Astrocyte of the hippocampus (primary cell): ENCODE measurements at regions not wholly inside any gene's neighbourhood (a gene's known extent, or its start where the extent isn't known, plus 50 kb on each side); places are given as distances from the start of the nearest gene placed in this dataset.

Experiments used
- DNase-seq: peaks from one replicate; pipeline ENCODE4 v3.0.0; 2011; ENCODE audit warnings: low read depth, low spot score

GRCh38 chr4:145346081-145346480 is 135.6 kb upstream of the SMAD1 start:
- DNase-seq = no peak

GRCh38 chr4:145345401-145345800 is 136.3 kb upstream of the SMAD1 start:
- peak; percentile 75 for DNase-seq

GRCh38 chr4:145341381-145341780 is 140.3 kb upstream of the SMAD1 start:
- no peak for DNase-seq

- DNase-seq = no peak
Measured at GRCh38 chr4:145340071-145340675, 141.5 kb upstream of the SMAD1 start.

GRCh38 chr4:145339075-145339725 is 142.5 kb upstream of the SMAD1 start:
- DNase-seq = no peak

GRCh38 chr4:145338568-145338967 is 143.1 kb upstream of the SMAD1 start:
- no peak for DNase-seq

GRCh38 chr4:145337391-145337790 is 144.3 kb upstream of the SMAD1 start:
- peak; percentile 29 for DNase-seq

GRCh38 chr4:145333786-145334185 is 147.9 kb upstream of the SMAD1 start:
- DNase-seq = no peak

GRCh38 chr4:145326491-145326890 is 146.1 kb upstream of the OTUD4 start:
- no peak for DNase-seq

- DNase-seq = no peak
Measured at GRCh38 chr4:145324161-145324560, 143.8 kb upstream of the OTUD4 start.

- DNase-seq = no peak
Measured at GRCh38 chr4:145320294-145320693, 139.9 kb upstream of the OTUD4 start.

- DNase-seq = no peak
Measured at GRCh38 chr4:145319751-145320150, 139.4 kb upstream of the OTUD4 start.

GRCh38 chr4:145316897-145317574 is 136.6 kb upstream of the OTUD4 start:
- no peak for DNase-seq

GRCh38 chr4:145315811-145316225 is 135.4 kb upstream of the OTUD4 start:
- no peak for DNase-seq

- DNase-seq = no peak
Measured at GRCh38 chr4:145308598-145308997, 128.2 kb upstream of the OTUD4 start.

GRCh38 chr4:145307763-145308430 is 127.5 kb upstream of the OTUD4 start:
- no peak for DNase-seq

- DNase-seq = no peak
Measured at GRCh38 chr4:145307120-145307519, 126.7 kb upstream of the OTUD4 start.

GRCh38 chr4:145302725-145303124 is 122.3 kb upstream of the OTUD4 start:
- no peak for DNase-seq

- no peak for DNase-seq
Measured at GRCh38 chr4:145301386-145302080, 121.1 kb upstream of the OTUD4 start.

- peak; percentile 63 for DNase-seq
Measured at GRCh38 chr4:145299380-145300076, 119.1 kb upstream of the OTUD4 start.

GRCh38 chr4:145298885-145299284 is 118.5 kb upstream of the OTUD4 start:
- DNase-seq = peak; percentile 20
